GM19240 (cell line): ENCODE measurements at regions not wholly inside any gene's neighbourhood (a gene's known extent, or its start where the extent isn't known, plus 50 kb on each side); places are given as distances from the start of the nearest gene placed in this dataset.

Experiments used
- DNase-seq: peaks from one replicate; pipeline ENCODE4 v3.0.0; 2011; ENCODE audit warnings: low spot score; ENCODE audit not compliant: insufficient read length

DNA sequence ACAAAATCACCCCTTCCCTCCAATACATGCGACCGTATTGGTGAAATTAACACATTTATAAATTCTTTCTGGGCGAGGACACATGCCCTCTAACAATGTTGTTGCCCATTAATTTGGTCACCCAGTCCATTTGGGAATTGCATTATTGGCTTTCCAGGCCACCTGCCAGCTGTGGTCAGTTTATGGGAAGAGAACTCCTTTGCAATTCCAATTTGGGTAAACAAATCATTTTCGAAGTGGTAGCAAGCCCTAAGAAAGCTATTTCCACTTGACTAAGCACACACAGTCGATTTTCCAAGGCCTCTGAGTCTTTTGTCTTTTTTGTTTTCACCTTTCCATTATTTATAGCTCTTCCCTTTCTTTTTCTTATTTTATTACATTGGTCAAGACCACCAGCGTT, 362.3 kb upstream of the RGMA start:
- no peak for DNase-seq

DNA sequence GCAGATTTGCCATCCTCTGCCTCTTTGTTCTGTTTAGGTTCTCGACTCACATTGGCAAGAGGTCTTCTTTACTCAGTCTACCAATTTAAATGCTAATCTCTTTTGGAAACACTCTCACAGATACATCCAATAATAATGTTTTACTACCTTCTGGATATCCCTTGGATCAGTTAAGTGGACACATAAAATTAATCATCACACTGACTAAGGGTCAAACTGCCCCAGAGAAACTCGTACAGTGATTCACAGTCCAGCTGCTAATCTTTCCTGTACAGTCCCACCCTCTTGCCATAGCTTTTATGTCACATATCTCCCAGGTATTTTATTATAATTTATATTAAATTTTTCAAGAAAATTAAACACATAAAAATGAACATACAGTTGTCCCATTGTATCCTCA, 360.8 kb upstream of the RGMA start:
- no peak for DNase-seq

GRCh38 chr15:93438310-93438709, 349.3 kb upstream of the RGMA start:
- DNase-seq, result no peak

DNA sequence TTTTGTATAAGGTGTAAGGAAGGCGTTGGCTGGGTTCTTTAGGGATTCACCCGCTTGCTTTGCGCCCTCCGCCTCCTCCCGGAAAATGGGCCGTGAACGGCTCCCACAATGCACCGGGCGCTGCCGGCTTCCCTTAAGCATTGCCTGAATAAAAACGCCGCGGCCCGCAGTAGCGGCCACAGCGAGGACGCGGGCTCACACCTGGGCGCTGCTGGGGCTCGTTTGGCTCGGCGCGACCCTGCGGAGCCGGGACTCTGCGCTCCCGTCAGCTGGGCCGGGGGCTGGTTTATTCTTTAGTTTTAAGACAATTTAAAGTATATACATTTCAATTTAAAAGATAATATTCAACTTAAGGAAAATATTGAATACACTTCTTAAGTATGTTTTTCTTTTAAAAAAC, 343.5 kb upstream of the RGMA start:
- no peak for DNase-seq

- no peak for DNase-seq
These were observed 339.9 kb upstream of the RGMA start for GRCh38 chr15:93428807-93429351.

DNA sequence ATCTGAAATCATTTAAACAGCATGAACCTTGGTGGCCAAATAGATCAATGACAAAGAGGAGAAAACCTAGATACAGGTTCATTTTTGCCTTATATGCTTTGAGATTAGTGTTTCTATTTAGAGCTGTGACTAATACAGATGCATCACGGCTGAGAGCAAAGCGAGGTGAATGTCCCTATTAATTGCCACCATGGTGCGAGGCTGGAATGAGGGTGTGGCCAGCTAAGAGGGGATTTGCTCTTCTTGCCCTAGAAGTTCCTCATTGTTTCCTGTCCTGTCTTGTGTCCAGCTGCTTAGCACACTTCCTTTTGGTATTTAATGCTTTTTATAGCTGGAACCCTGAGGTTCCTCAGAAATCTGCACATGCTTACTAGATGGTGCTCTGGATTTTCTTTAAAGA, 339.1 kb upstream of the RGMA start:
- no peak for DNase-seq

DNA sequence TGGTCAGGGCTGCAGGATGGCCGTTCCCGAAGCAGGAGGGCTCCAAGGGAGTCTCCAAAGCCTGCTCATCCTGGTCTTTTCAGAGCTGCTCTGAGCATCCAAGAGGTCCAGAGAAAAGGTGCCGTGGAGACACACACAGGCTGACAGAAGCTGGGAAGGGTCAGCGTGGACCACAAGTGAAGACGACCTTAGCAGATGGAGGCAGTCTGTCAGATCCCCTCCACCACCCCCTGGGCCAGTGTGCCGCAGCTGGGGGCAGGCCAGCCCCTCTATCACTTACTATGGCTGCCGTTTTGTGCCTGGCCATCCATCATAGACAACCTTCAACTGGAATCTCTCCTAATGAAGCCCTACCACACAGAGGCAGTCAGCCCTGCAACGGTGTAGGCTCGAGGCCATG, 335.1 kb upstream of the RGMA start:
- DNase-seq, result no peak

DNA sequence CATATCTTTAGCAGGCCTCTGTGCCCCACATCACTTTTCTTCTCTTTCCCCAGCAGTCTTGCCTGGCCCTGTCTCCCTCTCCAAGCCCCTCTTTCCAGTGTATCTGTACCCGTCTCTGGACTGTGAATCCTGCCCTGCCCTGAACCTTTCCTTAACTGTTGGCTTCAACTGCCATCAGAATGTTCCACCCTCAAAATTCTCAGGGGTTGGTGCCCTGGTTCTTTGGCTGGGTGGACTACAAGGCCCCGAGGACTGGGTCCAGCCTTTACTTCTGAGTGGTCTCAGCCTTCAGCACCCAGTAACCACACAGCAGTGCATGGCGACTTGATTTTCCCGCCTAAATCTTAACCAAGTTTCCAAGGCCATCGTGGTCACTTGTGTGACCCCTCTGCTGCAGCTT, 333.5 kb upstream of the RGMA start:
- DNase-seq, result no peak

DNA sequence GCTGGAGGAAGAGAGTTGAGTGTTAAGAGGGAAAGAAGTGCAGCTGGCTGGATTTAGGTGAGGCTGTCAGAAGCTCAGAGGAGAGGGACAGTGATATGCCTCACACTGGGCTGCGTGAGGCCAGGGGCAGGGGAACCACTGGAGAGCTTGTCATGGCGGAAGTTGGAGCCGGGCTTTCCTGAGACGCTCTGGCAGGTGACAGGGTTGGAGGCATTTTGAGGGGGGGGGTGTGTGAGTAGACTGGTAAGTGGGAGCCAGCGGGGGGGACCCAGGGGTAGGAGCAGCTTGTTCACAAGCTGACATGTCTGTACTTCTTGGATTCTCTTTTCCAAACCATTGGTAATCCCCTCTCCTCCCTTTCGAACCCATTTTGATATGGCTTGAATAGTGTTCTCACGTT, 331.5 kb upstream of the RGMA start:
- DNase-seq, result no peak

GRCh38 chr15:93420050-93420452, 331.0 kb upstream of the RGMA start:
- no peak for DNase-seq

GRCh38 chr15:93418566-93418965, 329.6 kb upstream of the RGMA start:
- DNase-seq, result no peak

DNA sequence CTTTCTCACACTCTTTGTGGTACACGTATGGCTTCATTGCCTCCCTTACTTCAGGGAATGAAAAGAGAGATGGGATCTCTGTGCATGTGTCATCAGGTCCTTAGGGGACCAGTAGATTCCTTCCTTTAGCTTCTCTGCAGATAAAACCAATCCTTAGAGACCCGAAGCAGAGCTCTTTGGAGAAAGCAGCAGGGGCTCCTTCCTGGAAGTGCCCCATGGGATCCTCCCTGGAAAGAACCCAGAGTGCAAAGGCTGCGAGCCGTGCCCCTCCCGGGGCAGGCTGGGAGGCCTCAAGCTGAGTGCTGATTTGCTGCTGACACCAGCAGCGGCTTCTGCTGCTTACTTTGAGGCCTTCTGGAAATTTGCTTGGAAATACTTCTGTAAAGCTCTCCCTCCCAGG, 328.6 kb upstream of the RGMA start:
- no peak for DNase-seq

- DNase-seq, result no peak
These were observed 328.1 kb upstream of the RGMA start for GRCh38 chr15:93417156-93417555.

- DNase-seq, result no peak
These were observed 326.6 kb upstream of the RGMA start for GRCh38 chr15:93415576-93415975.

- DNase-seq, result no peak
These were observed 325.7 kb upstream of the RGMA start for GRCh38 chr15:93414576-93415231.

DNA sequence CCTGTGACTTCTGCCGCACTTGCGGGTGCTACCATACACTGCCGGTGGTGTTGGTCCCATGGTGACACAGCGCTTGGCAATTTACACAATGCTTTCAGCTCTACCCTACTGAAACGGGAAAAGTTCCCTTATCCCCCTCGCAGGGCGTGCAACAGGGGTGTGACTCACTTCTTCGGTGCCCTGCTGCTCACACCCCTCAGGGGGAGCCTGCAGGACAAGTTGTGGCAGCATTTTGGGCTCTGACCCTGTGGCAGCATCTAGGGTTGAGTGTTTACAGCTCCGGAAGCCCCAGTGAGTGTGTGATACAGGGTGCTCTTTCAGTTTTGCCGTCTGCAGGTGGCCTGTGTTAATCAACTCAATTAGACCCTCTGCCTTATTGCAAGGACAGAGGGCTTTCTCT, 324.7 kb upstream of the RGMA start:
- DNase-seq, result no peak

DNA sequence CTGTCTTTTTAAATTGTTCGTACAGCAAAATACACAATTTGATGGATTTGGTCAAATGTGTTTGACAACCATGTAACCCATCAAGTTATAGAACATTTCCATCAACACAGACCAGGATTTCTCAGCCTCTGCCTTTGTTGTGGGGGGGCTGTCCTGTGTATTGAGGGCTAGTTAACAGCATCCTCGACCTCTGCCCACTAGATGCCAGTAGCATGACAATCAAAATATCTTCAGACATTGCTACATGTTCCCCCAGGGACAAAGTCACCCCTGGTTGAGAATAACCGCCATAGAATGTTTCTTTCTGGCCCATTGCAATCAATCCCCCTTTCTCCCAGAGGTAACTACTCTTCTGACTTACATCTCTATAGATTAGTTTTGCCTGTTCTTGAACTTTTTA, 310.1 kb upstream of the RGMA start:
- DNase-seq, result no peak

DNA sequence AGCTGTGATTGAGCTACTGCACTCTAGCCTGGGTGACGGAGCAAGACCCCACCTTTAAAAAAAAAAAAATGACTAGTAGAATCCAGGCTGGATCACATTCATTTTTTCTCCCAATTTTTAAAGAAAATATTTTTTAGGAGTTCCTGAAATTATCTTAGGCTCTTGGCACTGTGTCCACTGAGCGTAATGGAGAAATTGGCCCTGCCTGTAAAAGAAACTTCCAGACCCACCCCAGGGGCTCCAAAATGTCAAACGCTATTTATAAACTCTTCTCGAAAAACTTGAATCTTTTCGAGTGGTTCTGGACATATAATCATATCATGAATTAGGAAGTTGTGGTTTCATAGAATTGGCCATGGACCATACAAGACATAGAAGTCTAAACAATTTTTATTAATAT, 300.2 kb upstream of the RGMA start:
- DNase-seq, result no peak

- DNase-seq, result no peak
These were observed 295.9 kb upstream of the RGMA start for GRCh38 chr15:93384886-93385285.

GRCh38 chr15:93382200-93382820, 293.3 kb upstream of the RGMA start:
- DNase-seq, result no peak

DNA sequence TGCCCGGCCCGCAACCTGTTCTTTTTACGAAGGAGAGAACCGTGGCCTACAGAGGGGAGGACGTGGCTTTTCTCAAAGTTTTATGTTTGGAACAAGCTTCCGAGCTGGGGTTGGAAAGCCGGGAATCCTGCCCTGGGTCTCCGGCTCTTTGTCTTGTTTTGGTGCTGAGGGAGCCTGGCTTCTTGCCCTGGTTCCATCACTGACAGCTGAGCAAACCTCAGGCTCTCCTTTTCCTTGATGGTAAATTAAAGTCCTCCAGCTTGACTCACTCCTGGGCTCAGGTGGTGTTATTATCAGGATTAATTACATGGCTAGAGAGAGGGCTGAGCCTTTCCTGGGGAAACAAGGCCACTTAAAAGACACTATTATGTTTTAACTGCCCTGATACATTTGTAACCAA, 289.5 kb upstream of the RGMA start:
- DNase-seq, result no peak

- no peak for DNase-seq
These were observed 283.8 kb upstream of the RGMA start for GRCh38 chr15:93372865-93373223.

- no peak for DNase-seq
These were observed 283.3 kb upstream of the RGMA start for GRCh38 chr15:93372208-93372864.
